Stimulated activated CD4-positive, alpha-beta T cell treated with anti-CD3 and anti-CD28 coated beads, TNF-alpha, amount 100 ng/mL, for 24 hours (primary cell): ENCODE measurements at regions not wholly inside any gene's neighbourhood (a gene's known extent, or its start where the extent isn't known, plus 50 kb on each side); places are given as distances from the start of the nearest gene placed in this dataset.

Source experiments
- DNase-seq, 3 experiments: peaks; one replicate each; pipeline ENCODE4 v3.0.0-alpha.2; 2020; ENCODE audit warnings: low read depth in 3 of 3

GRCh38 chr3:82093641-82094040 lies 332.2 kb upstream of the GBE1 start:
- DNase-seq, result no peak

DNA sequence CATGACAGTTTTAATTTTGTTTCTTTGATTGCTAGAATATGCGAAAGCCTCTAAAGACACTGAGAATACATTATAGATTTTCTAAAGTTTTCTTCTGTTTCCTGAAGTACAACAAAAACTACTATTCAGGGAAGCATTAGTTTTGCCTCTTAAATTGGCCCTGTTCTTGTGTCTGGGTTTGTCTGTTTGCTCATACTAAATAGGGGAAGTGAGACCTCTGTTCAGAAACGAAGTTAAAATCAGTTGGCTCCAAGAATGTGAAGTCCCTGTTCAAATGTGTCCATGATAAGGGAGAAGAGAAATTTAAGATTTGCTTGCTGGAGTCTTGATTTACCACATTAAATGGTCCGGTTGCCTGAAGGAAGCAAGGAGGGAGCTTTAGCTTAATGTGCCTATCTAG lies 327.3 kb upstream of the GBE1 start:
- DNase-seq, result no peak

DNA sequence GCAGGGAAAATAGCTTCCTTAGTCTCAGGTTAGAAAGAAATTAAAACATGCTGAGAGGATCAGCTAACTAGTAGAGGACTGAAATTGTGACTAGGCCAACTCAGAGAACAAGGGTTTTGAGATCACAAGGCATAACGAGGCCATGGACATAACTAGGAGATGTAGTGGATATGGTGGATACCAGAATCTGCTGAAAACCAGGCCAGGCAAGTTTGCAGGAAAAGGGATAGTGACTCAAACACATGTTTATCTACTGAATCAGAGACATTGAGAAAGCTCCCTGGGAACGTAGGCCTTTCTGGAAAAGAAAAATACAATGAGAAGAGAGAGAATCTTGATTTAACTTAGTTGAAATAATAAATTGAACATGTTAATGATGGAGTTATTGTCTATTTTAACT lies 326.5 kb upstream of the GBE1 start:
- DNase-seq, result no peak

DNA sequence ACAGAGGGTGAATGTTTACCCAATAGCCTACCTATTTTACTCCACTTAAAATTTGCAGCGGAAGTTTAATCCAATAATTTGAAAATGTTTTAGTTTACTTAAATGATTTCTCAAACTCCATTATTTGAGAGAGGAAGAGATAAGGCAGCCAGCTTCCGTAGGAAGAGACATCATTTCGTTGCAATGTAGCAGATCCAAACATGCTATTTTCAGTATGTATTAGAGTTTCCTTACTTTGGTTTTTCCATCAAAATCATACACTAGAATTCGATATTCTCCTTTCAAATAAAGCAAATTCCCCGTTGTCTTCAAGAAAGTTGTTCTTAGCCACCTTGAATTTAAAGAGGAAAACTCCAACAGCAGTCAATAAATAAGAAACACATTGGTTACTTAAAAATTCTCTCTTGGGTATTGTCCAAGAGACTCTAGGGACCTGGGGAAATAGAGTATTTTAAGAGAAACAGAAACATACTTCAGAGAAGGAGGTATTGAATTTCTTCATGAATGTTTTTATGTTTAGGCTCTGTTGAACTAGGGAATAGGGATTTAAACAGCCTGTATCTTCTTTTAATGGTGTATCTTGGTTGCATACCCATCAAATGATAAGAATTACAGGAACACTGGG lies 324.5 kb upstream of the GBE1 start:
- no peak for DNase-seq

- no peak for DNase-seq
These were observed 323.9 kb upstream of the GBE1 start for GRCh38 chr3:82085356-82085755.

DNA sequence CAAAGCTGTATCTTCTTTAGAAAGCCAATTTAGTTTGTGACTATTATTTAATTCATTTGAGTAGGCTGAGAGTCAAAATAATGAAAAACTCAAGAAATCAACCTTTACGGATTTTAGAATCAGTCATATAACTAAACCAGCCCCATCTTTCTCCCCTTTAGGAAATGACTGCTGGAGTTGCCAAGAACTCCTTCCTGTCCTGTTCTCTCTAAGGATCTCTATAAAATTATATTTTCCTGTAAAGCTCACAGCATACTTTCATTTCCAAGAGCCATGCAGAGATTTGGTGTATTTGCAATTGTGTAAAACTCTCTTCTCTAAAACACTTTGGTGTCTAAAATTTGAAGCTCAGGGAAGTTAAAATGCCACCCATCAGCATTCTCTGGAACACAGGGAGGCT lies 323.4 kb upstream of the GBE1 start:
- no peak for DNase-seq

DNA sequence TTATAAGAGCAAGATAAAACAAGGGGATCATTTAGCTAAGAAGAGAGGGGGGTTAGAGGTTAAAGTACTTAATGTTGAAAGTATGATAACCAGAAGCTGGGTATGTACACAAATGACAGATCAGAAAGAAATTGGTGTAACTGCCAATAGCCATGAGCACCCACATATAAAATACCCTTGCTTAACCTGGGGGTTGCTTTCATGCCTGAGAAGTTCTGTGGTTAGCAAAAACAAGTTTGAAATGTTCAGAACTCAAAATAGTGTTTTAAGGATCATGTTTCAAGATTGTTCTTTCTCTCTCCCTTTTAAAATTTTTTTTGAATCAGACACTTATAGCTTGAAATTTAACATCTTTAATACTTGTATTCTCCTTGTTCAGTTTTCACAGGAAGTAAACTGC lies 321.4 kb upstream of the GBE1 start:
- DNase-seq, result no peak

GRCh38 chr3:82081351-82081750 lies 319.9 kb upstream of the GBE1 start:
- DNase-seq, result no peak

- DNase-seq, result no peak
These were observed 319.3 kb upstream of the GBE1 start for GRCh38 chr3:82080792-82081191.

DNA sequence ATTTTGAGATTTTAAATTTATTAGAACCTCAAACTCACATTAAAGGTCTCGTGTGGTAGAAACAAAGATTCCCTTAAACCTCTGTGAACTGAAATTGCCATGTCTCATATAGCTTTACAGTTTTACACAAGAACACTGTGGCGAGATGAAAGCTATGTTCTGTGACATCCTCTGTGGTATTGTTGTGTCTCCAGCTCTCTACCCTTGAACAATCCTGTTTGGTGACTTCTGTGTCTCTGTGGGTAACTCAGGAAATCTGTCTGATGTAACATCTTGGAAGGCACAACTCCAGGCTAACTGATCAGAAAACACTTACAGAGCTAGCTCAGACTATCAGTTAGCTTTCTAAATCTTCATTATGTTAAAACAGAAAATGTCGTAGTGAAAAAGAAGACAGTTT lies 318.8 kb upstream of the GBE1 start:
- no peak for DNase-seq

- DNase-seq, result no peak
These were observed 318.0 kb upstream of the GBE1 start for GRCh38 chr3:82079335-82079890.

GRCh38 chr3:82078246-82078645 lies 316.8 kb upstream of the GBE1 start:
- DNase-seq, result no peak

DNA sequence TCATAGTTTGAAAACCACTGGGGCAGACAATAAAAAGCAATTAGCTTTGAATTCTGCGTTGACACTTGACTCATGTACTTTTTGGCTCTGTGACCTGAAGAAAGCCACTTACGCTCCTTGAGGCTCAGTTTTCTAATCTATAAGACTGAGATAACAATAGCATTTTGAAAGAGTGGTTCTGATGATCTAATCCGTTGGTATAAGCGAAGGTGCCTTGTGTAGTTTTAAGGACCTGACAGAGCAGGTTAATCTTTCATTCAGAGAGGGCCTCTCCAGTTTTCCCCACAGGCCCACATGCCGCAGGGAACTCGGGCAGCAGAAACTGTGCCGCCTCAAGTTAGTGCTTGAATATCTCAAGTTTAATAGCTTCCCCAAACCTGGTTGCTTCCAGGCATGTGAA lies 306.0 kb upstream of the GBE1 start:
- no peak for DNase-seq

- no peak for DNase-seq
These were observed 297.4 kb upstream of the GBE1 start for GRCh38 chr3:82058809-82059208.

GRCh38 chr3:82055792-82056191 lies 294.3 kb upstream of the GBE1 start:
- DNase-seq, result no peak

DNA sequence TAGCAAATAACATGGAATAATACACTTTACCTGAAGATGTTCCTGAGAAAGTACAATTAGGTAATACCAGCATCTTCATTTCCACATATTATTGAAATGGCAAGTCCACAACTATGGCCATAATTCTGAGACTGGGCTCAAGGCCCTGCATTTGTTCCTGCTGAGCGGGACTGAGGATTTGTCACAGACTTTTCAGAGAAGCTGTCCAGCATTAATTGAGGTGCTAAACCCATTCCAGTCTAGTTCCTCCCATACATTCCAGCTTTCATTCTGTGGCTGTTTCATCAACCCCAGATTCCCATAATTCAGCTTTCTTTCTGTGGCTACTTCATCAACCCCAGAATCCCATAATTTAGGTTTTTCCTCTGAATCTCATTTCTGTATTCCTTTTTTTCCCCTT lies 293.4 kb upstream of the GBE1 start:
- no peak for DNase-seq

DNA sequence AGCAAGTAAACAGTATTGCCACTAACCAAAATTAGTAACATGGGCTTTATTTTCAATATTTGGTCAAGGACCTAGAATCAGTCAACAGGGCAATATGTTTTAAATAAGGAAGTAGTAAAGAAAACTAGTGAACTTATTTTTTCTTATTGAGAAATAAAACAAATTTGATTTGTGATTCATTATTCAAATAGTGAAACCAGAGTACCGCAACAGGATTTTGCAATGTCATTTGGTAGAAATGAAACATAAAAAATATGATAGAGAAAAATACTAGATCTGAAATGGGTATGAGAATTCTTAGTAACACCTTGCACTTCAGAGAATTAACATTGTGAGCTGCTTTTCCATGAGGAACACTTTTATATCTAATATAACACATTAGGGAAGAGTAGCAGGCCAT lies 291.8 kb upstream of the GBE1 start:
- DNase-seq, result no peak

DNA sequence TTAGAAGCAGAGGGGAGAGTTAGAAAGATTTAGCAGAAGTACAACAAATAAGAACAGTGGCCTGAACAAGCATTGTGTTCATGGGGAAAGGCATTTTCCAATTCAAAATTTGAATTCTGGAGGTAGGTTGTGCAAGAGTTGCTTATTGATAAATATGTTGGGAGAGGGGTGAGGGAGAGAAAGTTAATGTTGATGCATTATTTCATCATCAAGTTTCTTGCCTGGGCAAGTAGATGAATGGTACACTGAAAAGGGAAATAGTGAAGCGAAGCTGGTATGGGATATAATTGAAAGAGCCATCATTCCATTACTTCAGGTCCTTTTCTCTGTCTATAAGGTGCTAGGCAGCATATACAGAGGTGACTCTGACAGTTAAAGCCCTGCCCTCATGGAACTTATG lies 288.9 kb upstream of the GBE1 start:
- DNase-seq, result no peak

GRCh38 chr3:82048711-82049110 lies 287.3 kb upstream of the GBE1 start:
- DNase-seq, result no peak

- DNase-seq, result no peak
These were observed 283.7 kb upstream of the GBE1 start for GRCh38 chr3:82044930-82045705.

- DNase-seq, result no peak
These were observed 277.1 kb upstream of the GBE1 start for GRCh38 chr3:82038556-82038955.

- no peak for DNase-seq
These were observed 271.7 kb upstream of the GBE1 start for GRCh38 chr3:82033186-82033585.

- DNase-seq, result no peak
These were observed 270.2 kb upstream of the GBE1 start for GRCh38 chr3:82031596-82031995.
